G401 (cell line): ENCODE measurements at regions not wholly inside any gene's neighbourhood (a gene's known extent, or its start where the extent isn't known, plus 50 kb on each side); places are given as distances from the start of the nearest gene placed in this dataset.

Source experiments
- DNase-seq: peaks from one replicate; pipeline ENCODE4 v3.0.0-alpha.2; 2015; ENCODE audit warnings: low spot score
- in situ Hi-C: cut with HindIII; loops from 2 replicates; pipeline ENCODE4 v1.10.0; 2016; ENCODE audit warnings: low sequenced_read_pairs, mixed read lengths

DNA sequence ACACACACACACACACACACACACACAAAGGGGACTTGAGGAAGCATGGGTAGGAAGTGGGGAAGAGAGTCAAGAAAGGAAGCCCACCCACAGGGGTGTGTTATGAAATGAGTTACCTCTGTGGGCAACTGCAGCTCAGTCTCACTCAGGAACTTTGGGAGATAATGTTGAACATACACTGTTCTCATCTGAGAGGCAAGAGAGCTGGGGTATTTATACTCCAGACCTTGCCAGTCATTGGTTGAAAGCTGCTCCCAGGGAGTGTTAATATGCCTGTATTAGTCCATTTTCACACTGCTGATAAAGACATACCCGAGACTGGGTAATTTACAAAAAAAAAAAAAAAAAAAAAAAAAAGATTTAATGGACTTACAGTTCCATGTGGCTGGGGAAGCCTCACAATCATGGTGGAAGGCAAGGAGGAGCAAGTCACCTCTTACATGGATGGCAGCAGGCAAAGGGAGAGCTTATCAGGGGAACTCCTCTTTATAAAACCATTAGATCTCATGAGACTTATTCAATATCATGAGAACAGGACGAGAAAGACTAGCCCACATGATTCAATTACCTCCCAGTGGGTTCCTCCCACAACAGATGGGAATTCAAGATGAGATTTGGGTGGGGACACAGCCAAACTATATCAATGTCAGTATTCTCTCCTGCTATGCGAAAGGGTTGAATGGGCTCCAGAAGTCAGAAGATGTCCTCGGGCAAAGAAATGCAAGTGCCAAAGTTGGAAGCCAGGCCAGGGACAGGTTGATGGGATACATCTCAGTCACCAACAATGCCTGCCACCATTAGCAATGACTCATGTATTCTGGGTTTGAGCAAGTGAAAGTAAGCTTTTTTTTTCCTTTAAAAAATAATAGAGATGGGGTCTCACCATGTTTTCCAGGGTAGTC lies 270.5 kb downstream of the MRTFB start:
- no peak for DNase-seq
- in situ Hi-C loops = no loop called here

DNA sequence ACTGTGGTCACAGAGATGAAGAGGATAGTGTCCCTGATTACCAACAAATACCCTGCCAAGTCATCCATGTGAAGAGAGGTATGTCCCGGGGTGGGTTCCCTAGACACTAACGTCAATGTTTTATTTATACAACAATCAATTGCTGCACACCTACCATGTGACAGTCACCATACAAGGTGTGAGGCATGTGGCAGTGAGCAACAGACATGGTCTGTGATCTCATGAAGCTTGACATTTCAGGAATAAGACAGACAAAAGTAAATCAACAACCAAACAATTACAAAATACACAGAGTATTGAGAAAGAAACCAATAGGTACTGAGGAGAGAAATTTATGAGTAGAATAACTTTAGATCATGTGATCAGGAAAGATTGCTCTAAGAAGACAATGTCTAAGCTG lies 268.6 kb downstream of the MRTFB start:
- in situ Hi-C loops = loop anchor here (10.0 kb wide), 1 partner anchor 115 kb away; no protein-coding TSS in a partner anchor
- no peak for DNase-seq

DNA sequence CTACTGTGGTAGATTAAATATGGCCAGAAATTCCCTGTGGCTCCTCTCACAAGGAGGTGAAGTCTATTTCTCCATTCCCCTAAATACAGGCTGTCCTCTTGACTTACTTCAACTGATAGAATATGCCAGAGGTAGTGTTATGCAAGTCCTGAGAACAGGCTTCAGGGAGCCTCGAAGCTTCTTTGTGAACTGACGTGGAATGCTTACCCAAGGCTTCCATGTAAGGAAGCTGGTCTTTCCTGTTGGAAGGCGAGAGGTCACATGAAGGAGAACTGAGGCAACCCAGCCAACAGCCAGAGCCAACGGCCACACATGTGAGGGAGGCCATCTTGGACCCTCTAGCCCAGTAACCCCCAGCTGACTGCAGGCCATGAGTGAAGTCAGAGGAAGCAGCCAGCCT lies 267.9 kb downstream of the MRTFB start:
- DNase-seq = no peak
- in situ Hi-C loops = loop anchor here (10.0 kb wide), 1 partner anchor 116 kb away; no protein-coding TSS in a partner anchor

DNA sequence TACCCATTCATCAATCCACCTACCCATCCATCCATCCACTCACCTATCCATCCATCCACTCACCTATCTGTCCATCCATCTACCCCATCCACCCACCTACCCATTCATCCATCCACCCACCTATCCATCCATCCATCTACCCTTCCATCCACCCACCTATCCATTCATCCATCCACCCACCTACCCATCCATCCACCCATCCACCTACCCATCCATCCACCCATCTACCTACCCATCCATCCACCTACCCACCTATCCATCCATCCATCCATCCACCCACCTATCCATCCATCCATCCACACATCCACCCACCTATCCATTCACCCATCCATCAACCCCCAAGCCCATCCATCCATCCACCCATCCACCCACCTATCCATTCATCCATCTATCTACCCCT lies 267.1 kb downstream of the MRTFB start:
- in situ Hi-C loops = loop anchor here (10.0 kb wide), 1 partner anchor 117 kb away; no protein-coding TSS in a partner anchor
- no peak for DNase-seq

DNA sequence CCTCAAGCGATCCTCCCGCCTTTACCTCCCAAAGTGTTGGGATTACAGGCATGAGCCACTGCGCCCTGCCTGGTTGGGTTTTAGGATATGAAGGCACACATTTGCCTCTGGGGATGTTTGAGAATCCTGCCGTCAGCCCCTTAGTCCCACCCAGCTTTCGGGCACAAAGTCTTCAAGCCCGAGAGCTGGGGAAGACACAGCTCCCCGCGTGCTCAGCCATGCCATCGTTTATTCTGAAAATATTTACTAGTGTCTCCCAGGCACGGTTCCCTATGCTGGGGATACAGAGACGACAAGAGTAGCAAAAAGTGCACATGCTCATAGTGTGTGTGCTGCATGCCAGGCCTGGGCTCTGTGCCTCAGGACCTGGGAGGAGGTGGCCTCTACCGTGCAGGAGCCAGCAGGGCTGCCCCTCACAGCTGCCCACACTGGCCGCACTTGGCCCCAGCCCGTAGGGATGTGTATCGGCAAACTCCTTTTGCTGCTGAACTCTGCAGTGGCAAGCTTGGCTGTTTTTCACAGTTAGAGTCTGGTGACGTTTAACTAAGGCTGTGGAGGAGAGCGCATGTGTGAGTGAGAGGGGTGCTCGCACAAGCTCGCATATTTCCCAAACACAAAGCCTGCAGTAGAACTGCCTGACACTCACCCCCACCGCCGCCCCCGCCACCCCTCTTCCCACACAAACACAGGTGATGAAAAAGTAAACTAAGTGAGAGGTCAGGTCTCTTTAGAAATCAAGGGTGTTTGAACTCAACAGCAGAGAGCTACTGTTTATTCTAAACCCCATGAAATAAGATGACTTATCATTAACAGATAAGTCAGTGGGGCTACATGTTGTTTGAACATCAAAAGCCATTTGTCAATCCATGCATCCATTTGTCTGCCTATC lies 266.4 kb downstream of the MRTFB start:
- DNase-seq = no peak
- in situ Hi-C loops = loop anchor here (10.0 kb wide), 1 partner anchor 117 kb away; no protein-coding TSS in a partner anchor

DNA sequence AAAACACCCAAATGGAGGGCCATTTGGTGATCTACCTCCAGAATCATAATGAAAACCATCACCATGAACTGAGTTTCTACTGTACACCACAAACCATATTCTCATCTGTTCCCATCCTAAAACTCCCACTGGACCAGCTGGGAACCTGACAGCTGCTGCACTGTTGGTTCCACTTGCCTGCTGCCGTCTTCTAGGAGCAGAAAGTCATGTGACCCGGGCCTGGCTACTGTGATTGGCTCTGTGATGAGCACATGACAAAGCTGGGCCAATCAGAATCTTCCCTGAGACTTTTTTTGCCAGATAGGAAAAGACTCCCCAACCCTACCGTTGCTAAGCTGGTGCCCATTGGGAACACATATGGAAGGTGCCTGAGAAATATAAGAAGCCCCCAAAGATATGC lies 264.2 kb downstream of the MRTFB start:
- DNase-seq = no peak
- in situ Hi-C loops = loop anchor here (10.0 kb wide), 1 partner anchor 120 kb away; no protein-coding TSS in a partner anchor

DNA sequence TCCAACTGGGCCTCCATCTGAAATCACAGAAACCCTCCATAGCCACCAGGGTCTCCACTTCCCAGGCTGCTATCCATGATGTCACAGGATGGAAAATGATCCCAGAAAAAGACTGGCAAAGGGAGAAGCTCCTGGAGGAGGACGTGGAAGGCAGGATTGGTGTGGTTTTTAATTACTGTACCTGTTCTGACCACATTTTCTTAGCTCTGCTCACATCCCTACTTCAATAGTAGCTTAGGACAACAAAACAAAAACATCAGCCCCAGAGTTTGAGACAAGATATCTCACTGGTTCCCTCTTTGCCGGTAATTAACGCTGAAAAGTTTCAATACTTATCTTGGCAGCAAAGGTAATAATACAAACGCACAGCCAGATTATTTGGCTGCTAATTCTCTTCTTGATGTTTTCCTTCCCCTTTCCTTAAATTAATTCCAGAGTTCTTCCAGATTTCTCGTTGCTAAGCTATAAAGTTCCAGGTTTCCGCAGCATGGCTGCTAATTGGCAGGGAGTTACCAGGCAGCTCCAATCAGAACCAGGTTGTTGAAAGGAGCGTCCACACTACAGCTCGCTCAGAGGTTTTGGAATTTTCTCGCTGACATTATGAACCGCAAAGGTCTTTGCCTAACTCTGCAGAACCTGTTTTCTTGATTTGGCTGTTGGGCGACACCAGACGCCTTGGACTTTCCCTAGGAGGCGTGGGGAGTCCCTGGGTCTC lies 263.4 kb downstream of the MRTFB start:
- in situ Hi-C loops = loop anchor here (10.0 kb wide), 1 partner anchor 120 kb away; no protein-coding TSS in a partner anchor
- DNase-seq = no peak

DNA sequence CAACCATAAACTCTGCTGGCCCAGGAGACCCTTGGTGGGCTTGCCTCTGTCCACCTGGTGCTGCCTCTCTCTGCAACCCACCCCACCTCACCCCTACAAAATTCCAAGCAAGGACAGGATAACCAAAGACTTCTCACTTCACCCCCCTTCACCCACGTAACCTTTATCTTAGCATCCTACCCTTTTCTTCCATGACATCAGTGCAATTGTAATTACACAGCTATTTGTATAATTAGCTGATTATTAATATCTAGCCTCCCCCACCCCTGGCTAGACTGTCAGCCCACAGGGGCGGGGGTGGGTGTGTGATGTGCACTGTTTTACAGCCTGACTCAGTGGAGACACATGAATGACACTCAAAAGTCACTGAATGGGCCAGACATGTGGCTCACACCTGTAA lies 262.2 kb downstream of the MRTFB start:
- in situ Hi-C loops = loop anchor here (10.0 kb wide), 1 partner anchor 121 kb away; no protein-coding TSS in a partner anchor
- no peak for DNase-seq

DNA sequence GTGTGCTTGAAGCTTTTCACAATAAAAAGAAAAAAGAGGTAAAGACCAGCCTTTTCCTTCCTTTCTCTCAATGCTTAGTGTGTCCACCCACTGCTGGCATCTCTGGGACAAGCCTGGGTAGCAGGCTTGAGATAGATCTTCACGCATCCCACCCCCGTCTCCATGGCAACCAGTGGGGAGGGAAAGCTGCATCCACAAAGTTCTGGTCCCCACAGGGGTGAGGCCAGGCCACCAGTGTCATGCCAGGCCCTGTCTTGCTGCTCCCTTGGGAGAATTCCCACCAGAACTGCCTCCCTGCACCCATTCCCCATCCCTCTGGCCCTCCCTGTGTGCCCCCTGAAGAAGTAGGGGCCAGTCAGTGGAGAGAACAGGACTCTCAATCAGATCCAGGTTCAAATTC lies 259.9 kb downstream of the MRTFB start:
- in situ Hi-C loops = loop anchor here (10.0 kb wide), 1 partner anchor 124 kb away; no protein-coding TSS in a partner anchor
- DNase-seq = no peak

DNA sequence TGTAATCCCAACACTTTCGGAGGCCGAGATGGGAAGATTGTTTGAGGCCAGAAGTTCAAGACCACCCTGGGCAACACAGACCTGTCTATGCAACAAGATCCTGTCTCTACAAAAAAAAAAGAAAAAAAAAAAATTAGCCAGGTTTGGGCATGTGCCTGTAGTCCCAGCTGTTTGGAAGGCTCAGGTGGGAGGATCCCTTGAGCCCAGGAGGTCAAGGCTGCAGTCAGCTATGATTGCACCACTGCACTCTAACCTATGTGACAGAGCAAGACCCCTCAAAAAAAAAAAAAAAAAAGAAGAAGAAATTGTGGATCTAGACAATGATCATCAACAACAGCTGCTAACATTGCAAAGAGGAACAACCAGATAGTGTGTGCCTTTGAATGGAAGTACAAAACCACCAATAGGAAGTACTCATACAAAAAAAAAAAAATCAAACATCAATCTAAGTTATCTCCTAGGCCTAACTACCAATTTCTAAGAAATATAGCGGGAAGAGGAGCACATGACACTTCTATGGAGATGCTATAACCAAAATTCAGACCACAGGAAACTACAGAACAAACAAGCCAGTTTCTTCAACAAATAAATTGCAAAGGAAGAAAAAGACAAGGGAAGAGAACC lies 258.7 kb downstream of the MRTFB start:
- DNase-seq = no peak
- in situ Hi-C loops = loop anchor here (10.0 kb wide), 1 partner anchor 125 kb away; no protein-coding TSS in a partner anchor

DNA sequence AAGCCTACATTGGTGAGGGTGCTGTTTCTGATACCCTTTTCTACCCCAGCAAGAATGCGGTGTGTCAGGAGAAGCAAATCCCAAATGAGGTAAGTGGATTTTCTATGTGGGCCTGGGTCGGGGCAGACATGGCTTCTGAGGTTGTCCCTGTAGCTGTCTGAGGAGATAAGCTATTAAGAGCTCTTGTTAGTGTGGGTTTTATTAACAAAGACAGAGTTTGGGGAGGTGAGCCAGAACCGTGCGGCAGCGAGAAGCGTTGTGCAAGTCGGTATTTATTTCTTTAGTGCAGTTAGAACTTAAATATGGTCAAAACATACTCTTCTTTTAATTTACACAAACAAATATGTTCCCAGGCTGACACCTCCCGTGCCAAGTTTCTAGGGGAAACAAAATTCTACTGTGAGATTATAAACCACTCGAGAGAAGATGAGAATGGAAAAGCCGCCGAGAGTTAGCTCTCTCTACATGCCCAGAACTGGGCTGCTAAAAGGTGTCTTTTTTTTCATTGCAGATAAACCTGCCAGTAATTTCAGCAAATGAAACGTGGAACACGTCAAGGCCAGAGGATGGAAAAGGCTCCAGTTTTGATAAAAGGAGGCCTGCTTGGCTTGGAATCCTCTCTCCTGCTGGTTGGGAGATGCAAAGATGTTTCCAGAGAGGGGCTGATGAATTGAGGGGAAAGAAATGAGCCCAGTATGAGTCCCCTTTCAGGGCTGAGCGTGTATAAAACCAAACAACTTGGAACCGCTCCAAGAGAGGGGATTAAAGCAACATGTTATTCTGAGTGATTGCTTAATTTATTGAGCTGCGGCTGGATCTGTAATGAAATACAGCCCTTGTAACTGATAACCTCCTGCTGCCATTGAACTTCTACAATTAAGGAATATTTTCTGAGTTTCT lies 254.6 kb downstream of the MRTFB start:
- in situ Hi-C loops = no loop called here
- DNase-seq = no peak

DNA sequence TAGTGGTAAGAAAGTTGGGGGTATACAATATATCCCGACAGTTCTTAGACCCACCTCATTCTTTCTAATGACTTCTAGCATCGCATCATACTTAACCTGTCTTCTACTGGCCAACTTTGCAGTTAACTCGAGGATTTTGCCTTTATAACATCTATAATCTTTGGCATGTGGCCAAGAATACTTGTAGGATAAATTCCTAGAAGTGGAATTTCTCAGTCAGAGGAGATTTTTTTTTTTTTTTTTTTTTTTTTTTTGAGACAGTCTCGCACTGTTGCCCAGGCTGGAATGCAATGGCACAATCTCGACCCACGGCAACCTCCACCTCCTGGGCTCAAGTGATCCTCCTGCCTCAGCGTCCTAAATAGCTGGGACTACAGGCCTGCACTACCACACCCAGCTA lies 253.5 kb downstream of the MRTFB start:
- in situ Hi-C loops = no loop called here
- no peak for DNase-seq

DNA sequence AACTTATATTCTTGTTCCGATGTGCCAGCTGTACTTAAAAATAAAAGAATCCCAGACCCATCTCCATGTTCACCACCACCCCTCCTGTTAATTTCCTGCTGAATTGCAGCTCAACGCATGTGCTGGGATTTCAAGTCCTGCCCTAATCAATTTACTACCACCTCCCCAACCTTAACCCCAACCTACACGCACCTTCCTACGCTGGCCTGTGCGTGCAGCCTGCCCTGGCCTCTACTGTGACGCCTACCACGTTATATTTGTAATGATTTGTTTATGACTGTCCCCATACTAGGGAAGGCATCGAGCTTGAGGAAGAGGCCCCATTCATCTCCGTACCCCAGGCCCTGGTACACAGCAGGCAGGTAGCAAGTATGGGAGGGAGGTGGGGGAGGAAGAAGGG lies 251.1 kb downstream of the MRTFB start:
- no peak for DNase-seq
- in situ Hi-C loops = no loop called here

DNA sequence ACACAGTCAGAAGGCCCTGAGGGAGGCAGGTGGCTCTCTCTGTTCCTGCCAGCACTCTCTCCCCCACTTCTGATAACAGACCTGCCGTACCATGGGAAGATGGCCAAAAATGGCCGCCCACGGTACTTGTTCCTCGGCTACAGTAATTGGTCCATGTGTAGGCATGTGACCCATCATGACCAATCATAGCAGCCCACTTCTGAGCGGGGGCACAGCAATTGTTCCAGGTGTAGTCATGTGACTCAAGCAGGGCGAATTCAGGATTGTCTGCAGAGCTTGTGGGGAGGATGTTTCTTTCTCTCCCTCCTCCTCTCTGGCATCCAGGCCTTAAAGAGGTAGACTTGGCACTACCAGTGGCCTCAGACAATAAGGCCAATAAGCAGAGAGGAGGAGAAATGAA lies 250.4 kb downstream of the MRTFB start:
- in situ Hi-C loops = no loop called here
- peak; percentile 43 for DNase-seq

DNA sequence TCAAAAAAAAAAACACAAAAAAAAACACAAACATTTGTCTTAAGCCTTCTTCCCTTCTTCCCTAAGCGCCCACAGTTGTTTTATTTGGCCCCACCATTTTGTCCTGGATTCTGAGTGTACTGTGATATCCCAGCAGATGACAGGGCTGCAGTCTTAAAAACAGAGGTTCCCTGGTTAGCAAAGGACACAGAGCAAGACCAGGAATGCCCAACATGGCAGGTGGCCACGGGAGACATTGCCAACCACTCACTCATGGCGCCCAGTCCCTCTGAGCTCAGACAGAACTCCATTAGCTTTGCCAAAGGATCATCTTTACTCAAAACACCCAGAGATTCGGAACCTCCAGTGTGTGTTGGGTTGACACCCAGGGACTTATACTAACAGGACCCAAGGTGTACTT lies 249.3 kb downstream of the MRTFB start:
- in situ Hi-C loops = no loop called here
- no peak for DNase-seq
